SJCRH30 (cell line): ENCODE measurements at regions not wholly inside any gene's neighbourhood (a gene's known extent, or its start where the extent isn't known, plus 50 kb on each side); places are given as distances from the start of the nearest gene placed in this dataset.

ENCODE experiments used
- DNase-seq, 2 experiments: peaks; one replicate each; pipeline ENCODE4 v3.0.0-alpha.2; 2015 to 2020
- H3K27ac ChIP-seq: fragments of 250-450 bp; sonication (Bioruptor Pico); 2 replicates; pipeline ENCODE4 v1.5.1; 2020; ENCODE audit warnings: mild to moderate bottlenecking, moderate library complexity
- H3K27me3 ChIP-seq: fragments of 250-450 bp; sonication (Bioruptor Pico); 2 replicates; pipeline ENCODE4 v1.5.1; 2020; ENCODE audit warnings: mild to moderate bottlenecking, moderate library complexity
- H3K36me3 ChIP-seq: fragments of 250-450 bp; sonication (Bioruptor Pico); 2 replicates; pipeline ENCODE4 v1.5.1; 2020; ENCODE audit warnings: mild to moderate bottlenecking, moderate library complexity
- H3K4me1 ChIP-seq: fragments of 250-450 bp; sonication (Bioruptor Pico); 2 replicates; pipeline ENCODE4 v1.5.1; 2020; ENCODE audit warnings: mild to moderate bottlenecking, moderate library complexity
- H3K4me3 ChIP-seq: fragments of 250-450 bp; sonication (Bioruptor Pico); 2 replicates; pipeline ENCODE4 v1.5.1; 2020; ENCODE audit warnings: mild to moderate bottlenecking, moderate library complexity
- H3K9me3 ChIP-seq: fragments of 250-450 bp; sonication (Bioruptor Pico); replicated peaks from 2 replicates; pipeline ENCODE4 v1.5.1; 2020; ENCODE audit warnings: mild to moderate bottlenecking, moderate library complexity

DNA sequence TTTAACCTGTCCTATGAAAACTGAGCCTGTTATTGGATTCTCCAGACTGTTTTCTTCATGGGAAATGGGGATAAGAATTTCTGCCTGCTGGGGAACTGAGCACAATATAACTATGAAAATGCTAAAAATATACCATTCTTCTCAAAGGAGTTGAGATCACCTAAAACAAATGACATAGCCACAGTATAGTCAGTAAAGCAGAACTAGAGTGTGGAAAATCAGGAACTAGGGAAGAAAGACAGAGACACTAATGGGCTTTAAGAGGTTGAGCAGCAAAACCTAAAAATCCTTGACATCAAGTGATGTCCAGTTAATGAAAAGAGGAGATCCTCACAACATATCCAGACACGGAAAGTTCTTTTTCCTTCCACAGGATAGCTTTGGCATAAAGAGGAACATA lies 215.7 kb upstream of the CST7 start:
- H3K27ac ChIP-seq = no peak overlapping the region
- H3K36me3 ChIP-seq = no peaks in the 10 kb centered on the region
- H3K27me3 ChIP-seq = no peaks in the 10 kb centered on the region
- H3K4me1 ChIP-seq = peaks cover 9% of the 10 kb centered on the region; the same call in 1 of the 2 replicates
- H3K4me3 ChIP-seq = no peak overlapping the region
- no peaks in the 10 kb centered on the region for H3K9me3 ChIP-seq
- no peak for DNase-seq

DNA sequence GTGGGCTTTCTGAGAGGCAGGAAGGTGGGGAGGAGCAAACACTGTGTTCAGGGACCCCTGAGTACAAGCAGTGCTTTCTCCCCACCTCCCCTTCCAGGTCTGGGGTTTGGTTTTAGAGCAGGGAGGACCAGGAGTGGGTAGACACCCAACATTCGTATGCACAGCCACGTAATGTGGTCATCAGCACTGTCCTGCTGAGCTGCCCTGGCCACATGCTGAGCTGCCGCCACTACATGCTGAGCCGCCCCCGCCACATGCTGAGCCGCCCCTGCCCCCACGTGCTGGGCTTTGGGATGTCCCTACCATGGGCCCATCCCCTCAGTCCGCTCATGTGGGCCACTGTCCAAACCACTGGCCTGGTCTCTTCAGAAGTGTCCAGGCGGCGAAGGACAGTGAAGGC lies 214.9 kb upstream of the CST7 start:
- Histone ChIP-seq H3K27me3 (no peaks in the 10 kb centered on the region), H3K4me3 (no peak overlapping the region), H3K36me3 (no peaks in the 10 kb centered on the region), H3K27ac (no peak overlapping the region), H3K4me1 (peaks cover 9% of the 10 kb centered on the region; the same call in 1 of the 2 replicates), H3K9me3 (no peaks in the 10 kb centered on the region)
- no peak for DNase-seq

DNA sequence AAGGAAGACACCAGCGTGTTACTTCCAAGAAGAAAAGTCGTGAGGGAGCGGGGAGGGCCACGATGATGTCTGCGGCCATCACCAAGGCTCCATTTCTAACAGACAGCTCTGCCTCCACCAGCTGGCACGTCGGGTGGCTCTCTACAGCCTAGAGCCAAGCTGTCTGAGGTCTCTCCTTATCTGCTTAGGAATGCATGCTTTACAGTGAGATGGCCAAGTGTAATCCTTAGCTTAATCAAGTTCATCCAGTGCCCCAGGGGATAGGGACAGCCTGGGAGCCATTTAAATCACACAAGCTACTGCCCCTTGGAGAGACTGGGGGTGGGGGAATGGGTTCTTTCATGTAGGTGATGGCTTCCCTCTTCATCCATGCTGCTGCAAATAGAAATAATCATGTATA lies 213.8 kb upstream of the CST7 start:
- H3K27ac ChIP-seq = no peak overlapping the region
- no peaks in the 10 kb centered on the region for H3K9me3 ChIP-seq
- peaks cover 9% of the 10 kb centered on the region; the same call in 1 of the 2 replicates for H3K4me1 ChIP-seq
- H3K4me3 ChIP-seq = no peak overlapping the region
- no peaks in the 10 kb centered on the region for H3K27me3 ChIP-seq
- H3K36me3 ChIP-seq = no peaks in the 10 kb centered on the region
- peak; percentile 36 to 45 for DNase-seq

DNA sequence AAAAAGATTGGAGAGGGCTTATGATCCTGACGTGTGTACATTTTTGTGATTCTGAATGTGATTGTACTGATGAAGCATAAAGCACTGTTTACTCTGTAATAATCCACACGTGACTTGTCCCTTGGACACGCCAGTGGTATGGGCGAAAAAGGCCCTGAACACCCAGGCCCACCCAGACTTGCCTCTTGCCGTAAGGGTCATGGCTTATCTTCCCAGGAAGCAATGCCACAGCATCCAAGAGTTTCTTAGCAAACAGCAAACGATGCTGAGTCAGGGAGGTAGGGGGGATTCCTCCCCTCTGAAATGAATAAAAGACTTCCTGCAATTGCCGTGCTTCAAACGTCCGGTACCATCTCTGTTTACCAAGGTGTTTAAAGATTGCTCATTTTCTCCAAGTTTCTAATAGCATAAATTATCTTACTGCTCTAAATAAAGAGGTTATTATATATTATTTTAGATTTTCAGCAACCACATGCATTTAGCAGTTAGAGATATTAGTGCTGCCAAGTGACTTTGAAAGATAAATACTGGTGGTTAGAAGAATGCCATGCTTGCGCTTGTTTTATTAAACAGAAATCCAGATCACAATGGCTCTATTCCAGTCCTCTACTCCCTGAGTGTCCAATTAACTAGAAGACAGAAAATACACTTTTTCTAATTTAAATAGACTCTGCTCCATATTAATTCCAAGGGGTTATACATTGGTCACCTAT lies 212.8 kb upstream of the CST7 start:
- H3K4me1 ChIP-seq = peaks cover 9% of the 10 kb centered on the region; the same call in 1 of the 2 replicates
- no peaks in the 10 kb centered on the region for H3K36me3 ChIP-seq
- no peak overlapping the region for H3K4me3 ChIP-seq
- no peak for DNase-seq
- no peaks in the 10 kb centered on the region for H3K27me3 ChIP-seq
- no peak overlapping the region for H3K27ac ChIP-seq
- H3K9me3 ChIP-seq = no peaks in the 10 kb centered on the region

DNA sequence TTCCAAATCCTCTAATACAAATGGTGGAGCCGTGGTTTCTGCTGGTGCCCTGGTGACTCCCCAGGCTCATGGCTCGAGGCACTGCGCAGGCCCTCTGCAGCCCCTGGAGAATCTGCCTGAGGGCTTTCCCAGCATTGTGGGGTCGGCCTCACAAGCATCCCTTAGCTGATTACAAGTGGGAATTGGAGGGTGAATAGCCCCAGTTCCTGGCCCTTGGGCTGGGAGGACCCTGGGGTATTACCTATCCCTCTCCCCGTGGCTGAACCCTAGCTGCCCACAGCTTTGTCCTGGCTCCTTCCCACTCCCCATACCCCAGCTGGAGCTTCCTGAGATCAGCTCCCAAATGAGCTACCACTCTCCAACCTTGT lies 212.2 kb upstream of the CST7 start:
- Histone ChIP-seq H3K36me3 (no peaks in the 10 kb centered on the region), H3K4me3 (no peak overlapping the region), H3K27me3 (no peaks in the 10 kb centered on the region), H3K27ac (no peak overlapping the region), H3K4me1 (peaks cover 9% of the 10 kb centered on the region; the same call in 1 of the 2 replicates), H3K9me3 (no peaks in the 10 kb centered on the region)
- DNase-seq = no peak

DNA sequence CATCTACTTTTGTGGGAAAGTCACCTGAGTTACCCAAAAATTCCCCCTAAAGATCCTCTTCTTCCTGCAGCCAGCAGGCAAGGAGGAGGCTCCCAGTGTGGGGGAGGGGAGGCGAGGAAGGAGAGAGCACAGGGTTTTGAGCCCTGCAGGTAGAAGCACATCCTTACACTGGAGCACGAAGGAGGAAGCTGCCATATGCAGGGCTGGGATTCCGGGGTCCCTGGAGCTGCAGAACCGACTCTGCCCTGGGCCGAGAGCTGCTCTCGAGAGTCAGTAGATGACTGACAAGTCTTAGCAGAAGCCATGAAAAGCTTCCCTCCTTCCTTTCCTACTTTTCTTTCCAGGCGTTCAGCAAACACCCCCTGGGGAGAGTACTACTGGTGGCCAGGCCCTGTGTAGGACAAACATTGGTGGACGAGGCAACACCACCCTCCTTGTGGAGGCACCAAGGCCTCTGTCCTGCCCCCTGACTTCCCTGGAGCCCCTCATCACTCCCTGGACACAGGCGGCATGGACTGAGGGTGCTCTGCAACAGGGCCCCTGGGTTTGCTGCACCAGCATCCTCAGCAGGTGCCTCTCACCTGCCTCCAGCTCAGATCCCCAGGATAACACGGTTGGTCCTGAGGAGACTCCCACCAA lies 211.7 kb upstream of the CST7 start:
- H3K27ac ChIP-seq = no peak overlapping the region

DNA sequence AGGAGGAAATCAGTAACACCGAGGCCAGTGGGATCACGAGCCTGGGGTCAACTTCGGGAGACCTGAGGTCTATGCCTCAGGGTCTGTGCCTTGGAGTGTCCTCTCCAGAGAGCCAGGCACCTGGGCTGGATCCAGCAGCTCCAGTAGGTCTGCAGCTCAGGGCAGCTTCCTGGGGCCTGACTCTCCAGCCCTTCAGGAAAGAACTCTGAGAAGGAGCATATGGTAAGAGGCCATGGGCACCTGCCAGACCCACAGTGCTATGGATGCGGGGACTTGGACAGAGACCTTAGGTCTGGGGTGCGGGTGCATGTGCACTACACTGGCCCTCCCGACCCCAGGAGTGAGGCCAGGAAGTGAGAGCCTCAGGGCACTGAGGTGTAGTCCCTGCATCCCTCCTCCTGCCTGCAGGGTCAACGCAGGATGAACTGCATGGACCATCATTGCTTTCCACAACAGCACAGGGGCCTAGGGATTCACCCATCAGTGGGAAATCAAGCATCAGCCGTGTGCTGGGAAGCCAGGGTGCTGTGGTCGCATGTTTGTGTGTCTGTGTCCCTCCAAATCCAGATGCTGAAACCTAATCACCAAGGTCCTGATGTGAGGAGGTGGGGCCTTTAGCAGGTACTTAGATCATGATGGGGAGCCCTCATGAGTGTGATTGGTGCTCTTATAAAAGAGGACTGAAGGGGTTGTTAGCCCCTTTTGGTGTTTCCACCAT lies 210.9 kb upstream of the CST7 start:
- H3K27me3 ChIP-seq = no peaks in the 10 kb centered on the region
- H3K27ac ChIP-seq = no peak overlapping the region
- H3K4me3 ChIP-seq = no peak overlapping the region
- peaks cover 9% of the 10 kb centered on the region; the same call in 1 of the 2 replicates for H3K4me1 ChIP-seq
- no peaks in the 10 kb centered on the region for H3K36me3 ChIP-seq
- no peaks in the 10 kb centered on the region for H3K9me3 ChIP-seq
- no peak for DNase-seq

More for the DNA sequence above, 211.7 kb upstream of the CST7 start:
- Histone ChIP-seq H3K4me3 (no peak overlapping the region), H3K27me3 (no peaks in the 10 kb centered on the region), H3K9me3 (no peaks in the 10 kb centered on the region), H3K4me1 (peaks cover 9% of the 10 kb centered on the region; the same call in 1 of the 2 replicates), H3K36me3 (no peaks in the 10 kb centered on the region)
- no peak for DNase-seq

DNA sequence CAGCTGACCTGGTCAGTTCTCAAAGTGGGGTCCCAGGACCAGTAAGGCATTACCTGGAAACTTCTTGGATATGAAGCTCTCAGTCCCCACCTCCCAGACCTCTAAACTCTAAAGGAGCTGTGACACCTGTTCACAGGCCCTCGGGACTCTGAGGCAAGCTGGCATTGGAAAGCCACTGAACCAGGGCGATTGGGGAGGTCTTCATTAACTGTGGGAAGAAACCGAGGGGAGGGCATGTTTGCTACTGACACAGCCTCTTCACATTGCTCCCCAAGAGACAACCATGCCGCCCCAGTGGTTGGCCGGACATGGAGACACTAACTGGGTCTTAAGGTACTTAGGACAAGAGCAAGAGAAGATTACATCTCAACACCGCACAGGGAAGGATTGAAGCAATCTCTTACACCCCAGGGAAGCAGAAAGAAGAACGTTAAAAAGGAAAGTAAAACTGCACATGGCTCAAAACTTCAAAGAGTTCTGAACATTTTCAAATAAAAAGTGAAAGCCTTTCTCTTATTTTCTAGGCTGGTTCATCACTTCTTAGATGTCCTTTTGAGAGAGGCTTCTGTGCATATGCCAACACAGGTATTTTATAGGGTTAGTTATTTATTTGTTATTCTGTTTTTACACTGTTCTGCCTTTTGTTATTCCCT lies 210.0 kb upstream of the CST7 start:
- no peaks in the 10 kb centered on the region for H3K36me3 ChIP-seq
- no peaks in the 10 kb centered on the region for H3K27me3 ChIP-seq
- no peak for DNase-seq
- no peaks in the 10 kb centered on the region for H3K9me3 ChIP-seq
- H3K4me1 ChIP-seq = peaks cover 9% of the 10 kb centered on the region; the same call in 1 of the 2 replicates
- H3K4me3 ChIP-seq = no peak overlapping the region
- H3K27ac ChIP-seq = no peak overlapping the region

DNA sequence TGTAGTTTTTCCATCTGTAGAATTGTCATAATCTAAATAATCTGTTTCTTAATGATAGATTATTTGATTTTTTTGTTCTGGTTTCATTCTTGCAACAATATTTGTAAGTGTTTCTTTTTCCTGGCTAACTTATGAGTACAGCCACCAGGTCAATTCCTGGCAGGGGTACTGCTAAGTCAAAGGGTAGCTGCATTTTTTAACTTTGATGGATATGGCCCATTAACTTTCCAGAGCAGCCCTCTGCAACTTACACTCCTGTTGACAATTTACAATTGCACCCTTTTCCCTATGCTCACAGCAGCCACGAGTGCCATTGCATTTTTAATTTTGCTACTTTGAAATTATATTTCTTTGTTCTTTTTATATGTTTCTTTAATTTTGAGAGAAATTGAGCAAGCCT lies 209.3 kb upstream of the CST7 start:
- no peak overlapping the region for H3K27ac ChIP-seq
- DNase-seq = no peak
- H3K36me3 ChIP-seq = no peaks in the 10 kb centered on the region
- no peaks in the 10 kb centered on the region for H3K27me3 ChIP-seq
- H3K9me3 ChIP-seq = no peaks in the 10 kb centered on the region
- H3K4me1 ChIP-seq = peaks cover 9% of the 10 kb centered on the region; the same call in 1 of the 2 replicates
- no peak overlapping the region for H3K4me3 ChIP-seq

DNA sequence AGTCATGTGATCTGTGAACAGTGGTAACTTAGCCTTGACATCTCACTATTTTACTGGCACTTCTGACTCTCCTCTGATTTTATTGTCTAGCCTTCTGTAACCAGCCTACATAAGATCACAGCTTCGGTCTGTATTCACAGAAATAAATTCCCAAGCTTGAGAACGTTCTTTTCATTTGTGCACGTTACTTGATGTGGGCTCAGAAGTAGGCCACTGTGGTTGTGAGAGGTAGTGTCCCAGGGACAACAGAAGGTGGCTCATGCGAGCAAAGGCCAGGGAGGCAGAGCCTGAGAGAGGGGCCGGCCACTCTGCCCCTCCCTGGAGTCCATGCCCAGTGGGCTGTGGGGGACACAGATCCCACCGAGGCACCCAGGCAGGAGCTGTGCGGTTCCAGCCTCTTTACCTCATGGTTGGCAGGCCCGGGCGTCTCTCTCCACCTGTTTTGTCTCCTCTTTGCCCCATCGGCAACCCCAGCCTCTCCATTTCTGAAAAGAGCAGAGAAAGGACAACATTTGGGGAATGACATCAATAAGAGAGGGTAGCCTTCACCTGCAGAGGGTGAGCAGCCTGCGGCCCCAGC lies 207.5 kb upstream of the CST7 start:
- no peaks in the 10 kb centered on the region for H3K4me1 ChIP-seq
- no peak for DNase-seq
- no peak overlapping the region for H3K27ac ChIP-seq
- no peaks in the 10 kb centered on the region for H3K36me3 ChIP-seq
- no peaks in the 10 kb centered on the region for H3K9me3 ChIP-seq
- no peak overlapping the region for H3K4me3 ChIP-seq
- H3K27me3 ChIP-seq = no peaks in the 10 kb centered on the region

DNA sequence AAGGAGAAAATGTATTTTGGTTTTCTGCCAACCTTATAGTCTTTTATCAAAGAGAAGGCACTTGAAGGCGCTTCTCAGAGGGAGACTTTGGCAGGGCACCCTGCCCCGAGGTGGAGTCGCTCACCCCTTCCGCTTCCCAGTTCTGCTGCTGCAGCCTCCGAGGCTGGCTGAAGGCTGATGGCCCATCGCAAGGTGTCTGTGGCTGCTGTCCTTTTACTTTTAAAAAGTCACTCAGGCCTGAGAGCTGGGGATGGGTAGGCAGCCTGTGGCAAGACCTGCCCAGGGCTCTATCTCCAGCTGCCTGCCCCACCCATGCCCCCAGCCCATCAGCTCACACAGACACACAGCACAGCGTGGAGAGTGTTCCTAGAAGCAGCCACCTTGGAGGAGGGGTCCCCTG lies 206.6 kb upstream of the CST7 start:
- no peak overlapping the region for H3K4me3 ChIP-seq
- no peaks in the 10 kb centered on the region for H3K36me3 ChIP-seq
- H3K4me1 ChIP-seq = 0 out of 2 replicates have a peak, but pooled peaks cover 5% of the 10 kb centered on the region
- no peaks in the 10 kb centered on the region for H3K9me3 ChIP-seq
- no peak overlapping the region for H3K27ac ChIP-seq
- no peaks in the 10 kb centered on the region for H3K27me3 ChIP-seq
- DNase-seq = no peak

DNA sequence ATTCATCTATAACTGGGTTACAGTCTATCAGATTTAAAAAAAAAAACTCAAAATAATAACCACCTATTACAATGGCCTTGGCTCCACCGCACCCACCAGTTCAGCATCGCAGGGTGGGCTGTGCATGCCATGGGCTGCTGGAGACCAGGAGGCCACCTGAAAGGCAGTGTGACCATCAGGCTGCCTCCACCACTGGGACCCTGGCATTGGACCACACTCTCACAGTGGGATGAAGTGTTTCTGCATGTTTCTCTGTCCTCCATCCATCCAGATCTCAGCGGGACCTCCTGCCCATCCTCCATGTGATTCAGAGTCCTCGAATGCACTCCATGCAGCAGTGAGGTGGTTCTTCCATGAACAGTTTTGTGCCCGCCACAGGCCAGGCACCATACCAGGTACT lies 206.1 kb upstream of the CST7 start:
- no peaks in the 10 kb centered on the region for H3K9me3 ChIP-seq
- 0 out of 2 replicates have a peak, but pooled peaks cover 8% of the 10 kb centered on the region for H3K4me1 ChIP-seq
- H3K27me3 ChIP-seq = no peaks in the 10 kb centered on the region
- no peak for DNase-seq
- H3K27ac ChIP-seq = no peak overlapping the region
- no peaks in the 10 kb centered on the region for H3K36me3 ChIP-seq
- no peak overlapping the region for H3K4me3 ChIP-seq

DNA sequence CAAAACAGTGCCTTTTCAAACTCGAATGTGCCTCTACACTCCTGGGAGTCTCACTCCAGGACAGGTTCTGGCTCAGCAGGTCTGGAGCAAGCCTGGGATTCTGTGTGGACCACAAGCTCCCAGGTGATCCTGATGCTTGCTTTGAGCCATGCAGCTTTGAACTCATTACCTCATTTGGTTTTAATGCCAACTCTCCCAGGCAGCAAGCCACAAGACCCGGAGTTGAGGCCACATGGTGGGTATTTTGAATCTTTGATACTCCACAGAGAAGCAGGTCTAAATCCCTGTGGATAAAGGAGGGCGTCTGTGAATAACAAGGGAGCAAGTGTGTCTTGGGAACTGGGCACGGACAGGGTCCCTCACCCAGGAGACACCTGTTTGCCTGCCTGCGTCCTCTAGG lies 205.4 kb upstream of the CST7 start:
- H3K9me3 ChIP-seq = no peaks in the 10 kb centered on the region
- H3K4me3 ChIP-seq = no peak overlapping the region
- no peak overlapping the region for H3K27ac ChIP-seq
- H3K36me3 ChIP-seq = no peaks in the 10 kb centered on the region
- no peaks in the 10 kb centered on the region for H3K27me3 ChIP-seq
- H3K4me1 ChIP-seq = 0 out of 2 replicates have a peak, but pooled peaks cover 8% of the 10 kb centered on the region
- DNase-seq = no peak

DNA sequence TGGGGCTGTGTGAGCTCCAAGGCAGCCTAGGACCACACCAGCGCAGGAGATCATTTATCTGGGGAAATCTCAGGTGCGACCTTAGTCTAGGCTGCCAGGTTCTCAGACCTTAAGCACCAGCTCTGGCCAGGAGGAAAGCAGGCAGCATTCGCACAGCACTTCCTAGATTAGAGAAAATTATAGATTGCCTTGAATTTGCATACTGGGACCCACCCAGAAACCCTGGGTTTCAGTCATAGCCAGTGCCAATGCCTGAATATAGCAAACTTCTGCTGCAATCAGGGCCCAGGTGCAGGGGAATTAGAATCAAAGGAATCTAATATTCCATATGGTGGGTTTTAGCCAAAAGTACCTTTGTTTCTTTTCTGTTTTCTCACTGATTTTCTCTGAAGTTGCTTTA lies 204.3 kb upstream of the CST7 start:
- DNase-seq = no peak
- Histone ChIP-seq H3K27ac (no peak overlapping the region), H3K36me3 (no peaks in the 10 kb centered on the region), H3K4me3 (no peak overlapping the region), H3K27me3 (no peaks in the 10 kb centered on the region), H3K4me1 (0 out of 2 replicates have a peak, but pooled peaks cover 8% of the 10 kb centered on the region), H3K9me3 (no peaks in the 10 kb centered on the region)
